ENCODE measurements at regions not wholly inside any gene's neighbourhood (a gene's known extent, or its start where the extent isn't known, plus 50 kb on each side); places are given as distances from the start of the nearest gene placed in this dataset.
"Not testable (repeated sequence)": the region's sequence is repeated elsewhere in the genome, so short reads cannot be mapped to it uniquely, and the experiment has no call there.

GRCh38 chr7:106566672-106567071 is 94.3 kb downstream of the CCDC71L start:
- Histone ChIP-seq H3K4me3 (ENCODE audit: low read length) (no peak overlapping the region), H3K4me1 (ENCODE audit: control insufficient read depth, insufficient read depth, low read length) (no peaks in the 10 kb centered on the region), H3K36me3 (ENCODE audit: control insufficient read depth, insufficient read depth, low read length) (no peaks in the 10 kb centered on the region), H3K9ac (ENCODE audit: low read length) (no peak overlapping the region), H3K9me3 (ENCODE audit: control insufficient read depth, low read length) (no peaks in the 10 kb centered on the region), H3K27me3 (ENCODE audit: control insufficient read depth, insufficient read depth, low read length) (no peaks in the 10 kb centered on the region)

- H3K27me3 ChIP-seq (ENCODE audit: control insufficient read depth, insufficient read depth, low read length) = no peaks in the 10 kb centered on the region
- H3K9ac ChIP-seq (ENCODE audit: low read length) = no peak overlapping the region
- H3K4me3 ChIP-seq (ENCODE audit: low read length) = no peak overlapping the region
- H3K36me3 ChIP-seq (ENCODE audit: control insufficient read depth, insufficient read depth, low read length) = no peaks in the 10 kb centered on the region
- no peaks in the 10 kb centered on the region for H3K4me1 ChIP-seq (ENCODE audit: control insufficient read depth, insufficient read depth, low read length)
- H3K9me3 ChIP-seq (ENCODE audit: control insufficient read depth, low read length) = no peaks in the 10 kb centered on the region
These were observed 94.8 kb downstream of the CCDC71L start for GRCh38 chr7:106566196-106566595.

GRCh38 chr7:106565428-106565827 is 95.5 kb downstream of the CCDC71L start:
- Histone ChIP-seq H3K9ac (ENCODE audit: low read length) (no peak overlapping the region), H3K4me3 (ENCODE audit: low read length) (no peak overlapping the region), H3K4me1 (ENCODE audit: control insufficient read depth, insufficient read depth, low read length) (no peaks in the 10 kb centered on the region), H3K27me3 (ENCODE audit: control insufficient read depth, insufficient read depth, low read length) (no peaks in the 10 kb centered on the region), H3K9me3 (ENCODE audit: control insufficient read depth, low read length) (no peaks in the 10 kb centered on the region), H3K36me3 (ENCODE audit: control insufficient read depth, insufficient read depth, low read length) (no peaks in the 10 kb centered on the region)

GRCh38 chr7:106563466-106564150 is 97.3 kb downstream of the CCDC71L start:
- H3K36me3 ChIP-seq (ENCODE audit: control insufficient read depth, insufficient read depth, low read length) = no peaks in the 10 kb centered on the region
- no peaks in the 10 kb centered on the region for H3K4me1 ChIP-seq (ENCODE audit: control insufficient read depth, insufficient read depth, low read length)

GRCh38 chr7:106562711-106563366 is 98.1 kb downstream of the CCDC71L start:
- Histone ChIP-seq H3K9ac (ENCODE audit: low read length) (no peak overlapping the region), H3K4me1 (ENCODE audit: control insufficient read depth, insufficient read depth, low read length) (no peaks in the 10 kb centered on the region), H3K4me3 (ENCODE audit: low read length) (no peak overlapping the region), H3K9me3 (ENCODE audit: control insufficient read depth, low read length) (no peaks in the 10 kb centered on the region), H3K36me3 (ENCODE audit: control insufficient read depth, insufficient read depth, low read length) (no peaks in the 10 kb centered on the region), H3K27me3 (ENCODE audit: control insufficient read depth, insufficient read depth, low read length) (no peaks in the 10 kb centered on the region)

More at GRCh38 chr7:106563466-106564150, 97.3 kb downstream of the CCDC71L start:
- Histone ChIP-seq H3K4me3 (ENCODE audit: low read length) (no peak overlapping the region), H3K9ac (ENCODE audit: low read length) (no peak overlapping the region), H3K9me3 (ENCODE audit: control insufficient read depth, low read length) (no peaks in the 10 kb centered on the region), H3K27me3 (ENCODE audit: control insufficient read depth, insufficient read depth, low read length) (no peaks in the 10 kb centered on the region)

GRCh38 chr7:106561666-106562411 is 99.1 kb downstream of the CCDC71L start:
- no peak overlapping the region for H3K4me3 ChIP-seq (ENCODE audit: low read length)
- H3K9me3 ChIP-seq (ENCODE audit: control insufficient read depth, low read length) = no peaks in the 10 kb centered on the region
- H3K9ac ChIP-seq (ENCODE audit: low read length) = no peak overlapping the region
- no peaks in the 10 kb centered on the region for H3K27me3 ChIP-seq (ENCODE audit: control insufficient read depth, insufficient read depth, low read length)
- no peaks in the 10 kb centered on the region for H3K36me3 ChIP-seq (ENCODE audit: control insufficient read depth, insufficient read depth, low read length)
- no peaks in the 10 kb centered on the region for H3K4me1 ChIP-seq (ENCODE audit: control insufficient read depth, insufficient read depth, low read length)

GRCh38 chr7:106561151-106561550 is 99.8 kb downstream of the CCDC71L start:
- Histone ChIP-seq H3K4me1 (ENCODE audit: control insufficient read depth, insufficient read depth, low read length) (no peaks in the 10 kb centered on the region), H3K4me3 (ENCODE audit: low read length) (no peak overlapping the region), H3K36me3 (ENCODE audit: control insufficient read depth, insufficient read depth, low read length) (no peaks in the 10 kb centered on the region), H3K9ac (ENCODE audit: low read length) (no peak overlapping the region), H3K9me3 (ENCODE audit: control insufficient read depth, low read length) (no peaks in the 10 kb centered on the region), H3K27me3 (ENCODE audit: control insufficient read depth, insufficient read depth, low read length) (no peaks in the 10 kb centered on the region)

- Histone ChIP-seq H3K36me3 (ENCODE audit: control insufficient read depth, insufficient read depth, low read length) (no peaks in the 10 kb centered on the region), H3K27me3 (ENCODE audit: control insufficient read depth, insufficient read depth, low read length) (no peaks in the 10 kb centered on the region), H3K9ac (ENCODE audit: low read length) (no peak overlapping the region), H3K4me3 (ENCODE audit: low read length) (no peak overlapping the region), H3K4me1 (ENCODE audit: control insufficient read depth, insufficient read depth, low read length) (no peaks in the 10 kb centered on the region), H3K9me3 (ENCODE audit: control insufficient read depth, low read length) (no peaks in the 10 kb centered on the region)
These were observed 100.5 kb downstream of the CCDC71L start for GRCh38 chr7:106560482-106560881.

GRCh38 chr7:106556244-106556643 is 104.7 kb downstream of the CCDC71L start:
- H3K36me3 ChIP-seq (ENCODE audit: control insufficient read depth, insufficient read depth, low read length); H3K9me3 ChIP-seq (ENCODE audit: control insufficient read depth, low read length); H3K4me1 ChIP-seq (ENCODE audit: control insufficient read depth, insufficient read depth, low read length); H3K27me3 ChIP-seq (ENCODE audit: control insufficient read depth, insufficient read depth, low read length); H3K9ac ChIP-seq (ENCODE audit: low read length); H3K4me3 ChIP-seq (ENCODE audit: low read length): not testable (repeated sequence)

GRCh38 chr7:106554623-106555022 is 106.3 kb downstream of the CCDC71L start:
- not testable (repeated sequence) for H3K9me3 ChIP-seq (ENCODE audit: control insufficient read depth, low read length); H3K27me3 ChIP-seq (ENCODE audit: control insufficient read depth, insufficient read depth, low read length); H3K36me3 ChIP-seq (ENCODE audit: control insufficient read depth, insufficient read depth, low read length); H3K4me3 ChIP-seq (ENCODE audit: low read length); H3K9ac ChIP-seq (ENCODE audit: low read length); H3K4me1 ChIP-seq (ENCODE audit: control insufficient read depth, insufficient read depth, low read length)

- Histone ChIP-seq H3K9me3 (ENCODE audit: control insufficient read depth, low read length) (no peaks in the 10 kb centered on the region), H3K9ac (ENCODE audit: low read length) (no peak overlapping the region), H3K36me3 (ENCODE audit: control insufficient read depth, insufficient read depth, low read length) (no peaks in the 10 kb centered on the region), H3K27me3 (ENCODE audit: control insufficient read depth, insufficient read depth, low read length) (no peaks in the 10 kb centered on the region), H3K4me1 (ENCODE audit: control insufficient read depth, insufficient read depth, low read length) (no peaks in the 10 kb centered on the region), H3K4me3 (ENCODE audit: low read length) (no peak overlapping the region)
These were observed 107.5 kb downstream of the CCDC71L start for GRCh38 chr7:106553446-106553836.

Data from mucosa of stomach (tissue), 1 donor.